ENCODE measurements at regions not wholly inside any gene's neighbourhood (a gene's known extent, or its start where the extent isn't known, plus 50 kb on each side); places are given as distances from the start of the nearest gene placed in this dataset.

DNA sequence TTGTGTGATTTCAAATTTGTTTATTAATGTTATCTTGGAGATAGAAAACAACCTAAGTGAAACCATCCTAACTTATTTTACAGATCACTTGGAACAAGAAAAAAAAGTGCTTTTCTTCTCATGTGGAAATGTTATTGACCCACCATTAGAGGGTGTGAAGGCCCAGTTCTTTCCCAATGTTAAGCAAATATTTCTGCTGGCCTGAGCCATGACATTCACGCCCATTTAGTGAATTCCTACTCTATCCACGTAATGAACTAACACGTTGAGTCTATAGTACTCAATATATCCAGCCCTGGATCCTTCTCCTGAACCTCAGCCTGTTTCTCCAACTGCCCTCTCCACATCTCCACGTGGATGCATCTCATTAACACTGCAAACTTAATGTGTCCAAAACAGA, 180.6 kb upstream of the ZFP64 start:
- no peak for DNase-seq (ENCODE audit: low spot score)
- no peaks in the 10 kb centered on the region for H3K9me3 Mint-ChIP-seq

DNA sequence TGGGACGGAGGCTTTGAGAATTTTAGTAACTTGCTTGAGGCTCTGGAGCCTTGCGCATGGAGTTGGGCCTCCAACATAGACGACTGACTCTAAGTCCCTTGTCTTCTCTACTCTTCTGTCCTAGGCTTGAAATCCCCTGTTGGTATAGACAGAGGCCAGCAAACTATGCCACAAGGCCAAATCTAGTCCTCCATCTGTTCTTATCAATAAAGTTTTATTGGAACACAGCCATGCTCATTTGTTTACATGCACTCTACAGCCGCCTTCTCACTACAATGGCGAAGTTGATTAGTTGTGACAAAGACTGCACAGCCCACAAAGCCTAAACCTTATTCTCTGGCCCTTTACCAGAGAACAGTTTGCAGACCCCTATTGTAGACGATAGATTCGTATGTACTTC, 174.1 kb upstream of the ZFP64 start:
- no peak overlapping the region for H2AFZ ChIP-seq (replicated peaks)
- H3F3A ChIP-seq (ENCODE audit: low read depth), result no peaks in the 10 kb centered on the region
- no peaks in the 10 kb centered on the region for H3K36me3 Mint-ChIP-seq
- no peaks in the 10 kb centered on the region for H4K20me1 ChIP-seq (ENCODE audit: low read depth)
- no peaks in the 10 kb centered on the region for H3K27me3 Mint-ChIP-seq (ENCODE audit: insufficient read depth, low read depth)
- no peaks in the 10 kb centered on the region for H3K36me3 ChIP-seq
- no peak for DNase-seq (ENCODE audit: low spot score)
- no peaks in the 10 kb centered on the region for H3K9me3 ChIP-seq (ENCODE audit: low read depth)
- TF ChIP-seq EZH2 (IDR thresholded peaks at IDR 0.05) (no peak), EZH2phosphoT487 (IDR thresholded peaks at IDR 0.05) (no peak)
- TF ChIP-seq, protein P1, sequence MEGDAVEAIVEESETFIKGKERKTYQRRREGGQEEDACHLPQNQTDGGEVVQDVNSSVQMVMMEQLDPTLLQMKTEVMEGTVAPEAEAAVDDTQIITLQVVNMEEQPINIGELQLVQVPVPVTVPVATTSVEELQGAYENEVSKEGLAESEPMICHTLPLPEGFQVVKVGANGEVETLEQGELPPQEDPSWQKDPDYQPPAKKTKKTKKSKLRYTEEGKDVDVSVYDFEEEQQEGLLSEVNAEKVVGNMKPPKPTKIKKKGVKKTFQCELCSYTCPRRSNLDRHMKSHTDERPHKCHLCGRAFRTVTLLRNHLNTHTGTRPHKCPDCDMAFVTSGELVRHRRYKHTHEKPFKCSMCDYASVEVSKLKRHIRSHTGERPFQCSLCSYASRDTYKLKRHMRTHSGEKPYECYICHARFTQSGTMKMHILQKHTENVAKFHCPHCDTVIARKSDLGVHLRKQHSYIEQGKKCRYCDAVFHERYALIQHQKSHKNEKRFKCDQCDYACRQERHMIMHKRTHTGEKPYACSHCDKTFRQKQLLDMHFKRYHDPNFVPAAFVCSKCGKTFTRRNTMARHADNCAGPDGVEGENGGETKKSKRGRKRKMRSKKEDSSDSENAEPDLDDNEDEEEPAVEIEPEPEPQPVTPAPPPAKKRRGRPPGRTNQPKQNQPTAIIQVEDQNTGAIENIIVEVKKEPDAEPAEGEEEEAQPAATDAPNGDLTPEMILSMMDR (IDR thresholded peaks at IDR 0.05), result no peak
- H3K9me3 Mint-ChIP-seq, result no peaks in the 10 kb centered on the region
- no peaks in the 10 kb centered on the region for H3K4me1 ChIP-seq
- no peaks in the 10 kb centered on the region for H3K4me1 Mint-ChIP-seq
- H3K4me2 ChIP-seq, result no peak overlapping the region
- no peak overlapping the region for H3K9ac ChIP-seq
- H3K79me2 ChIP-seq (ENCODE audit: low read depth), result no peaks in the 10 kb centered on the region
- no peak overlapping the region for H3K4me3 ChIP-seq
- no peak overlapping the region for H3K27ac ChIP-seq
- H3K4me3 Mint-ChIP-seq, result no peak overlapping the region
- no peak overlapping the region for H3K27ac Mint-ChIP-seq
- no peaks in the 10 kb centered on the region for H3K27me3 ChIP-seq

More for the DNA sequence above, 180.6 kb upstream of the ZFP64 start:
- Histone ChIP-seq H3K4me3 (no peak overlapping the region), H3F3A (ENCODE audit: low read depth) (no peaks in the 10 kb centered on the region), H3K27me3 (no peaks in the 10 kb centered on the region), H3K9ac (no peak overlapping the region), H3K27ac (no peak overlapping the region), H2AFZ (replicated peaks) (no peak overlapping the region), H3K4me2 (no peak overlapping the region), H3K9me3 (ENCODE audit: low read depth) (no peaks in the 10 kb centered on the region), H3K79me2 (ENCODE audit: low read depth) (no peaks in the 10 kb centered on the region), H3K36me3 (no peaks in the 10 kb centered on the region), H4K20me1 (ENCODE audit: low read depth) (no peaks in the 10 kb centered on the region), H3K4me1 (no peaks in the 10 kb centered on the region)
- Mint-ChIP-seq H3K27ac (no peak overlapping the region), H3K4me1 (no peaks in the 10 kb centered on the region), H3K27me3 (ENCODE audit: insufficient read depth, low read depth) (peaks cover 2% of the 10 kb centered on the region), H3K4me3 (no peak overlapping the region), H3K36me3 (no peaks in the 10 kb centered on the region)
- TF ChIP-seq, protein P1 (IDR thresholded peaks at IDR 0.05), result no peak

DNA sequence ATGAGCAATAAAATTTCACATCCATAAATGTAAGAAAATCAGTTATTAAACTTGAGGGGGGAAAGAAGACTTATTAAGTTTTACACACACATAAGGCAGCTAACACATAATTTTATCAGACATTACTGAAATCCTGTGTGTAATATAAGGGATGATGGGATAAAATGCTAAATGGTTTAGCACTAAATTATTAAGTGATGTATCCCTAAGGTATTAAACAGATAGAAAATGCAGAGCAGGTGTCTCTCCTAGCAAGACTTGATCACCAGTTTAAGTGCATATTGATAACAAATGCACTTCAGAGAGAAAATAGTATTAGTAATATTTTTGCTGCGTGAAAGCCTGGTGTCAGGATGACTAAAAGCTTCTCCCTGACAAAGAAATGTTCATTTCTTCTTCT, 172.8 kb upstream of the ZFP64 start:
- no peak overlapping the region for H3K4me3 Mint-ChIP-seq
- H3K27me3 ChIP-seq, result no peaks in the 10 kb centered on the region

More for the DNA sequence above, 172.8 kb upstream of the ZFP64 start:
- Histone ChIP-seq H3K36me3 (no peaks in the 10 kb centered on the region), H2AFZ (replicated peaks) (no peak overlapping the region), H3K27ac (no peak overlapping the region), H3K9ac (no peak overlapping the region), H3K4me3 (no peak overlapping the region), H3K4me1 (no peaks in the 10 kb centered on the region), H4K20me1 (ENCODE audit: low read depth) (no peaks in the 10 kb centered on the region), H3K79me2 (ENCODE audit: low read depth) (no peaks in the 10 kb centered on the region), H3K9me3 (ENCODE audit: low read depth) (no peaks in the 10 kb centered on the region), H3F3A (ENCODE audit: low read depth) (no peaks in the 10 kb centered on the region), H3K4me2 (no peak overlapping the region)
- no peaks in the 10 kb centered on the region for H3K4me1 Mint-ChIP-seq
- no peaks in the 10 kb centered on the region for H3K36me3 Mint-ChIP-seq
- H3K9me3 Mint-ChIP-seq, result no peaks in the 10 kb centered on the region
- TF ChIP-seq EZH2phosphoT487 (IDR thresholded peaks at IDR 0.05) (no peak), EZH2 (IDR thresholded peaks at IDR 0.05) (no peak)
- TF ChIP-seq, protein P1 (IDR thresholded peaks at IDR 0.05), result no peak
- no peak overlapping the region for H3K27ac Mint-ChIP-seq
- no peaks in the 10 kb centered on the region for H3K27me3 Mint-ChIP-seq (ENCODE audit: insufficient read depth, low read depth)
- DNase-seq (ENCODE audit: low spot score), result no peak
